Endodermal cell (in vitro differentiated cells): ENCODE measurements at regions not wholly inside any gene's neighbourhood (a gene's known extent, or its start where the extent isn't known, plus 50 kb on each side); places are given as distances from the start of the nearest gene placed in this dataset.
"Not testable (repeated sequence)": the region's sequence is repeated elsewhere in the genome, so short reads cannot be mapped to it uniquely, and the experiment has no call there.

Source experiments
- DNase-seq: peaks from one replicate; pipeline ENCODE4 v3.0.0-alpha.2; 2017
- H3K27ac ChIP-seq: 2 replicates; pipeline ENCODE4 v1.5.1; 2013; ENCODE audit warnings: mild to moderate bottlenecking, low read depth, low read length, moderate library complexity
- H3K27me3 ChIP-seq: 2 replicates; pipeline ENCODE4 v1.6.1; 2013; ENCODE audit warnings: mild to moderate bottlenecking, low read length, moderate library complexity; ENCODE audit not compliant: insufficient read depth, control insufficient read depth, poor library complexity, severe bottlenecking
- H3K36me3 ChIP-seq: 2 replicates; pipeline ENCODE4 v1.7.0; 2013; ENCODE audit warnings: mild to moderate bottlenecking, low read length, moderate library complexity; ENCODE audit not compliant: control insufficient read depth, insufficient read depth
- H3K4me1 ChIP-seq: one replicate; pipeline ENCODE4 v1.7.0; 2013; ENCODE audit warnings: low read length; ENCODE audit not compliant: control insufficient read depth, insufficient read depth
- H3K4me3 ChIP-seq: 2 replicates; pipeline ENCODE4 v1.5.1; 2013; ENCODE audit warnings: mild to moderate bottlenecking, low read length, moderate library complexity
- H3K9ac ChIP-seq: 2 replicates; pipeline ENCODE4 v1.6.1; 2013; ENCODE audit warnings: mild to moderate bottlenecking, low read length, moderate library complexity; ENCODE audit not compliant: poor library complexity, severe bottlenecking; ENCODE audit errors: extremely low read depth
- H3K9me3 ChIP-seq: 2 replicates; pipeline ENCODE4 v1.6.1; 2013; ENCODE audit warnings: mild to moderate bottlenecking, low read length, moderate library complexity; ENCODE audit not compliant: control insufficient read depth
- H3K27ac Mint-ChIP-seq: 2 replicates; pipeline ENCODE4 v1.8.0; 2020; ENCODE audit warnings: mixed read lengths
- H3K27me3 Mint-ChIP-seq: 2 replicates; pipeline ENCODE4 v1.8.0; 2021; ENCODE audit warnings: mild to moderate bottlenecking, mixed read lengths; ENCODE audit not compliant: insufficient read depth
- H3K36me3 Mint-ChIP-seq: 2 replicates; pipeline ENCODE4 v1.8.0; 2020; ENCODE audit warnings: low read depth, mixed read lengths
- H3K4me1 Mint-ChIP-seq: 2 replicates; pipeline ENCODE4 v1.8.0; 2020; ENCODE audit warnings: mixed read lengths
- H3K4me3 Mint-ChIP-seq: 2 replicates; pipeline ENCODE4 v1.8.0; 2020; ENCODE audit warnings: mild to moderate bottlenecking, moderate library complexity, mixed read lengths
- H3K9me3 Mint-ChIP-seq: 2 replicates; pipeline ENCODE4 v1.8.0; 2020; ENCODE audit warnings: mild to moderate bottlenecking, mixed read lengths
- WGBS, 2 experiments: methylation state at CpG; one replicate each; pipeline versions ENCODE4 v1.1.5 to v1.1.7; 2013; ENCODE audit warnings: missing lambda C conversion rate in 2 of 2, mixed read lengths in 1 of 2; ENCODE audit not compliant: insufficient coverage in 1 of 2, insufficient read length in 1 of 2; 5-methylcytosine and 5-hydroxymethylcytosine counted together
- TF ChIP-seq, protein P1 (sequence below): fragments of 200-600 bp; sonication (generic); conservative IDR thresholded peaks from 2 replicates; pipeline ENCODE4 v1.5.0; 2021; ENCODE audit warnings: antibody characterized with exemption, mild to moderate bottlenecking

DNA sequence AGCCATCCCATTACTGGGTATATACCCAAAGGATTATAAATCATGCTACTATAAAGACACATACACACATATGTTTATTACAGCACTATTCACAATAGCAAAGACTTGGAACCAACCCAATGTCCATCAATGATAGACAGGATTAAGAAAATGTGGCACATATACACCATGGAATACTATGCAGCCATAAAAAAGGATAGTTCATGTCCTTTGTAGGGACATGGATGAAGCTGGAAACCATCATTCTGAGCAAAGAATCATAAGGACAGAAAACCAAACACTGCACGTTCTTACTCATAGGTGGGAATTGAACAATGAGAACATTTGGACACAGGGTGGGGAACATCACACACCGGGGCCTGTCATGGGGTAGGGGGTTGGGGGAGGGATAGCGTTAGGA lies 60.3 kb upstream of the NMU start:
- WGBS, 2 experiments, result 100% methylated on average over 1 to 2 of the region's 3 CpGs
- H3K27me3 Mint-ChIP-seq, H3K27ac Mint-ChIP-seq, H3K36me3 Mint-ChIP-seq, H3K27ac ChIP-seq, H3K4me3 ChIP-seq, H3K9me3 ChIP-seq, H3K9ac ChIP-seq, DNase-seq, H3K27me3 ChIP-seq, H3K4me1 Mint-ChIP-seq, H3K36me3 ChIP-seq, H3K4me1 ChIP-seq, H3K4me3 Mint-ChIP-seq: not testable (repeated sequence)
- peaks cover 23% of the 10 kb centered on the region for H3K9me3 Mint-ChIP-seq

GRCh38 chr4:55706541-55706940 lies 70.4 kb upstream of the NMU start:
- no peaks in the 10 kb centered on the region for H3K4me1 Mint-ChIP-seq
- Histone ChIP-seq H3K27ac (no peak overlapping the region), H3K9ac (no peak overlapping the region), H3K4me1 (no peaks in the 10 kb centered on the region), H3K9me3 (no peaks in the 10 kb centered on the region), H3K27me3 (no peaks in the 10 kb centered on the region), H3K4me3 (no peak overlapping the region), H3K36me3 (no peaks in the 10 kb centered on the region)
- no peak overlapping the region for H3K4me3 Mint-ChIP-seq
- TF ChIP-seq, protein P1, sequence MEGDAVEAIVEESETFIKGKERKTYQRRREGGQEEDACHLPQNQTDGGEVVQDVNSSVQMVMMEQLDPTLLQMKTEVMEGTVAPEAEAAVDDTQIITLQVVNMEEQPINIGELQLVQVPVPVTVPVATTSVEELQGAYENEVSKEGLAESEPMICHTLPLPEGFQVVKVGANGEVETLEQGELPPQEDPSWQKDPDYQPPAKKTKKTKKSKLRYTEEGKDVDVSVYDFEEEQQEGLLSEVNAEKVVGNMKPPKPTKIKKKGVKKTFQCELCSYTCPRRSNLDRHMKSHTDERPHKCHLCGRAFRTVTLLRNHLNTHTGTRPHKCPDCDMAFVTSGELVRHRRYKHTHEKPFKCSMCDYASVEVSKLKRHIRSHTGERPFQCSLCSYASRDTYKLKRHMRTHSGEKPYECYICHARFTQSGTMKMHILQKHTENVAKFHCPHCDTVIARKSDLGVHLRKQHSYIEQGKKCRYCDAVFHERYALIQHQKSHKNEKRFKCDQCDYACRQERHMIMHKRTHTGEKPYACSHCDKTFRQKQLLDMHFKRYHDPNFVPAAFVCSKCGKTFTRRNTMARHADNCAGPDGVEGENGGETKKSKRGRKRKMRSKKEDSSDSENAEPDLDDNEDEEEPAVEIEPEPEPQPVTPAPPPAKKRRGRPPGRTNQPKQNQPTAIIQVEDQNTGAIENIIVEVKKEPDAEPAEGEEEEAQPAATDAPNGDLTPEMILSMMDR, result no peak
- H3K9me3 Mint-ChIP-seq, result peaks cover 19% of the 10 kb centered on the region
- H3K36me3 Mint-ChIP-seq, result peaks cover 3% of the 10 kb centered on the region
- no peak for DNase-seq
- H3K27ac Mint-ChIP-seq, result no peak overlapping the region
- no peaks in the 10 kb centered on the region for H3K27me3 Mint-ChIP-seq

DNA sequence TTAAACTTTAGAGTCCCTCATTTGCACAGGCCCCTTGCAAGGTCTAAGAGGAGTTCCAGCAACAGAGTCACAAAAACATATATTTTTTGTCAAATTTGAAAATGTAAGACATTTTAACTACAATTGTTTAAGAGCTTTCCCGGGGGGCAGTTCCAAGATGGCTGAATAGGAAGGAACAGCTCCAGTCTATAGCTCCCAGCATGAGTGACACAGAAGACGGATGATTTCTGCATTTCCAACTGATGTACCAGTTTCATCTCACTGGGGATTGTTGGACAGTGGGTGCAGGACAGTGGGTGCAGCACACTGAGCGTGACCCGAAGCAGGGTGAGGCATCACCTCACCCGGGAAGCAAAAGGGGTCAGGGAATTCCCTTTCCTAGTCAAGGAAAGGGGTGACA lies 71.4 kb upstream of the NMU start:
- Histone ChIP-seq H3K27me3 (no peaks in the 10 kb centered on the region), H3K9ac (no peak overlapping the region), H3K36me3 (no peaks in the 10 kb centered on the region), H3K9me3 (no peaks in the 10 kb centered on the region), H3K4me1 (no peaks in the 10 kb centered on the region), H3K27ac (no peak overlapping the region), H3K4me3 (no peak overlapping the region)
- Mint-ChIP-seq H3K4me3 (no peak overlapping the region), H3K36me3 (peaks cover 3% of the 10 kb centered on the region), H3K9me3 (peaks cover 19% of the 10 kb centered on the region), H3K27ac (no peak overlapping the region), H3K27me3 (no peaks in the 10 kb centered on the region), H3K4me1 (no peaks in the 10 kb centered on the region)
- WGBS, 2 experiments, result 79 to 94% methylated on average over 3 to 5 of the region's 5 CpGs
- TF ChIP-seq, protein P1, result no peak
- DNase-seq, result no peak

DNA sequence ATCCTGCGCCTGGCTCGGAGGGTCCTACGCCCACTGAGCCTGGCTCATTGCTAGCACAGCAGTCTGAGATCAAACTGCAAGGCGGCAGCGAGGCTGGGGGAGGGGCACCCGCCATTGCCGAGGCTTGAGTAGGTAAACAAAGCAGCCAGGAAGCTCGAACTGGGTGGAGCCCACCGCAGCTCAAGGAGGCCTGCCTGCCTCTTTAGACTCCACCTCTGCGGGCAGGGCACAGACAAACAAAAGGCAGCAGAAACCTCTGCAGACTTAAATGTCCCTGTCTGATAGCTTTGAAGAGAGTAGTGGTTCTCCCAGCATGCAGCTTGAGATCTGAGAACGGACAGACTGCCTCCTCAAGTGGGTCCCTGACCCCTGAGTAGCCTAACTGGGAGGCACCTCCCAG lies 71.9 kb upstream of the NMU start:
- H3K27ac ChIP-seq, H3K4me1 ChIP-seq, H3K27ac Mint-ChIP-seq, DNase-seq, H3K4me3 Mint-ChIP-seq, H3K9ac ChIP-seq, H3K36me3 ChIP-seq, H3K9me3 ChIP-seq, H3K27me3 ChIP-seq, H3K36me3 Mint-ChIP-seq, H3K4me3 ChIP-seq, H3K27me3 Mint-ChIP-seq, H3K4me1 Mint-ChIP-seq: not testable (repeated sequence)
- 86 to 100% methylated on average over 2 to 11 of the region's 11 CpGs for WGBS, 2 experiments
- H3K9me3 Mint-ChIP-seq, result peaks cover 19% of the 10 kb centered on the region

DNA sequence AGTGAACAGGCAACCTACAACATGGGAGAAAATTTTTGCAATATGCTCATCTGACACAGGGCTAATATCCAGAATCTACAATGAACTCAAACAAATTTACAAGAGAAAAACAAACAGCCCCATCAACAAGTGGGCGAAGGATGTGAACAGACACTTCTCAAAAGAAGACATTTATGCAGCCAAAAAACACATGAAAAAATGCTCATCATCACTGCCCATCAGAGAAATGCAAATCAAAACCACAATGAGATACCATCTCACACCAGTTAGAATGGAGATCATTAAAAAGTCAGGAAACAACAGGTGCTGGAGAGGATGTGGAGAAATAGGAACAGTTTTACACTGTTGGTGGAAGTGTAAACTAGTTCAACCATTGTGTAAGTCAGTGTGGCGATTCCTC lies 76.7 kb upstream of the NMU start:
- H3K4me3 Mint-ChIP-seq, result not testable (repeated sequence)

More for the DNA sequence above, 76.7 kb upstream of the NMU start:
- not testable (repeated sequence) for H3K9me3 ChIP-seq, H3K27me3 ChIP-seq, H3K9ac ChIP-seq, DNase-seq, H3K4me1 ChIP-seq, H3K27ac Mint-ChIP-seq, H3K27ac ChIP-seq, H3K4me1 Mint-ChIP-seq, H3K36me3 ChIP-seq, H3K36me3 Mint-ChIP-seq, H3K27me3 Mint-ChIP-seq, H3K4me3 ChIP-seq
- no CpG with 5 or more reads among the region's 2 CpGs for WGBS, 2 experiments
- H3K9me3 Mint-ChIP-seq, result peaks cover 13% of the 10 kb centered on the region
